ENCODE measurements at regions not wholly inside any gene's neighbourhood (a gene's known extent, or its start where the extent isn't known, plus 50 kb on each side); places are given as distances from the start of the nearest gene placed in this dataset.

GRCh38 chr7:131722371-131722770, 165.9 kb upstream of the PODXL start:
- no peak for TF ChIP-seq POLR2A (IDR thresholded peaks at IDR 0.05)
- no peak for TF ChIP-seq CTCF (IDR thresholded peaks at IDR 0.05)
- TF ChIP-seq POLR2AphosphoS5 (IDR thresholded peaks at IDR 0.05; ENCODE audit: insufficient read depth in 1 of 2, low read depth in 1 of 2): no peak

Measured in vagina (tissue), 2 donors.